Neural cell (in vitro differentiated cells): ENCODE measurements at regions not wholly inside any gene's neighbourhood (a gene's known extent, or its start where the extent isn't known, plus 50 kb on each side); places are given as distances from the start of the nearest gene placed in this dataset.

Experiments used
- H2AFZ ChIP-seq: fragments of 200-600, 300-800 bp; sonication (generic), shearing (Covaris generic); 2 replicates; pipeline ENCODE4 v1.6.0; 2014; ENCODE audit warnings: low read depth, mild to moderate bottlenecking, antibody characterized with exemption, low read length, moderate library complexity
- H3F3A ChIP-seq: fragments of 200-600 bp; shearing (Covaris generic); 2 replicates; pipeline ENCODE4 v1.6.1; 2016; ENCODE audit warnings: mild to moderate bottlenecking, moderate library complexity, mixed read lengths, antibody characterized with exemption, low read length; ENCODE audit not compliant: insufficient read depth, poor library complexity, severe bottlenecking
- H3K27ac ChIP-seq: fragments of 200-600, 300-800 bp; sonication (generic), shearing (Covaris generic); 2 replicates; pipeline ENCODE4 v1.5.1; 2014; ENCODE audit warnings: mild to moderate bottlenecking, low read length, moderate library complexity
- H3K27me3 ChIP-seq: fragments of 300-800, 200-600 bp; sonication (generic), shearing (Covaris generic); 2 replicates; pipeline ENCODE4 v1.6.0; 2014; ENCODE audit warnings: mild to moderate bottlenecking, low read depth, low read length, moderate library complexity; ENCODE audit not compliant: insufficient read depth
- H3K36me3 ChIP-seq: fragments of 300-800, 200-600 bp; sonication (generic), shearing (Covaris generic); 2 replicates; pipeline ENCODE4 v1.5.1; 2014; ENCODE audit warnings: mild to moderate bottlenecking, antibody characterized with exemption, low read length, moderate library complexity; ENCODE audit not compliant: insufficient read depth
- H3K4me2 ChIP-seq: fragments of 300-800, 200-600 bp; sonication (generic), shearing (Covaris generic); 2 replicates; pipeline ENCODE4 v1.6.0; 2014; ENCODE audit warnings: mild to moderate bottlenecking, low read length
- H3K4me3 ChIP-seq: fragments of 300-800, 200-600 bp; sonication (generic), shearing (Covaris generic); 2 replicates; pipeline ENCODE4 v1.5.1; 2014; ENCODE audit warnings: mild to moderate bottlenecking, low read length, moderate library complexity
- H3K79me2 ChIP-seq: fragments of 200-600 bp; shearing (Covaris generic); replicated peaks from 2 replicates; pipeline ENCODE4 v1.6.0; 2014; ENCODE audit warnings: mild to moderate bottlenecking, low read length, moderate library complexity; ENCODE audit not compliant: insufficient read depth
- H3K9ac ChIP-seq: fragments of 300-800, 200-600 bp; sonication (generic), shearing (Covaris generic); 2 replicates; pipeline ENCODE4 v1.6.1; 2016; ENCODE audit warnings: mild to moderate bottlenecking, low read length, mixed read lengths
- H3K9me2 ChIP-seq: fragments of 200-600 bp; shearing (Covaris generic); 2 replicates; pipeline ENCODE4 v1.6.1; 2016; ENCODE audit warnings: mild to moderate bottlenecking, low read length, mixed read lengths; ENCODE audit not compliant: insufficient read depth
- H3K9me3 ChIP-seq: fragments of 200-600, 300-800 bp; sonication (generic), shearing (Covaris generic); 2 replicates; pipeline ENCODE4 v1.6.1; 2016; ENCODE audit warnings: mild to moderate bottlenecking, mixed run types, low read length, moderate library complexity, mixed read lengths
- H4K20me1 ChIP-seq: fragments of 200-600 bp; shearing (Covaris generic); 2 replicates; pipeline ENCODE4 v1.6.1; 2016; ENCODE audit warnings: mild to moderate bottlenecking, mixed run types; ENCODE audit not compliant: insufficient read depth
- CTCF ChIP-seq: fragments of 450-650 bp; IDR thresholded peaks from 2 replicates; pipeline ENCODE4 v1.5.1; 2014; ENCODE audit warnings: antibody characterized with exemption, mild to moderate bottlenecking, moderate library complexity; ENCODE audit not compliant: poor library complexity, severe bottlenecking
- EP300 ChIP-seq: fragments of 450-650 bp; conservative IDR thresholded peaks from 2 replicates; pipeline ENCODE4 v1.6.1; 2014; ENCODE audit warnings: antibody characterized with exemption, mild to moderate bottlenecking, moderate library complexity; ENCODE audit not compliant: poor library complexity, severe bottlenecking
- EZH2 ChIP-seq: fragments of 200-600, 300-800 bp; shearing (Covaris generic), sonication (generic); IDR thresholded peaks from 2 replicates; pipeline ENCODE4 v1.6.1; 2014; ENCODE audit warnings: antibody characterized with exemption, low read length, borderline replicate concordance, mild to moderate bottlenecking; ENCODE audit not compliant: insufficient read depth, poor library complexity, severe bottlenecking
- MXI1 ChIP-seq: fragments of 450-650 bp; conservative IDR thresholded peaks from 2 replicates; pipeline ENCODE4 v1.6.1; 2014; ENCODE audit warnings: antibody characterized with exemption, mild to moderate bottlenecking; ENCODE audit not compliant: poor library complexity, severe bottlenecking
- POLR2AphosphoS5 ChIP-seq: IDR thresholded peaks from 2 replicates; pipeline ENCODE4 v1.6.1; 2012
- RAD21 ChIP-seq: fragments of 450-650 bp; conservative IDR thresholded peaks from 2 replicates; pipeline ENCODE4 v1.6.1; 2014; ENCODE audit warnings: antibody characterized with exemption, mild to moderate bottlenecking, moderate library complexity
- REST ChIP-seq: IDR thresholded peaks from 2 replicates; pipeline ENCODE4 v1.6.1; 2012; ENCODE audit warnings: borderline replicate concordance
- SMC3 ChIP-seq: fragments of 450-650 bp; conservative IDR thresholded peaks from 2 replicates; pipeline ENCODE4 v1.6.1; 2014; ENCODE audit warnings: antibody characterized with exemption, mild to moderate bottlenecking, moderate library complexity; ENCODE audit not compliant: poor library complexity
- TAF1 ChIP-seq: IDR thresholded peaks from 2 replicates; pipeline ENCODE4 v1.6.1; 2012; ENCODE audit warnings: low read depth

GRCh38 chr10:117885206-117885829 is 161.4 kb downstream of the RAB11FIP2 start:
- H3K9me2 ChIP-seq = no peaks in the 10 kb centered on the region
- no peak for TF ChIP-seq REST
- TF ChIP-seq SMC3 = no peak
- TF ChIP-seq MXI1 = no peak
- no peak for TF ChIP-seq POLR2AphosphoS5
- TF ChIP-seq CTCF = no peak
- TF ChIP-seq RAD21 = no peak
- TF ChIP-seq EZH2 = no peak
- TF ChIP-seq TAF1 = no peak
- TF ChIP-seq EP300 = no peak
- no peak overlapping the region for H3K4me2 ChIP-seq
- no peak overlapping the region for H3K27ac ChIP-seq
- H3F3A ChIP-seq = no peaks in the 10 kb centered on the region
- H3K4me3 ChIP-seq = no peak overlapping the region
- no peaks in the 10 kb centered on the region for H4K20me1 ChIP-seq
- H3K79me2 ChIP-seq = no peaks in the 10 kb centered on the region
- H3K9ac ChIP-seq = no peak overlapping the region
- no peaks in the 10 kb centered on the region for H3K9me3 ChIP-seq
- H3K36me3 ChIP-seq = no peaks in the 10 kb centered on the region
- H2AFZ ChIP-seq = no peak overlapping the region
- H3K27me3 ChIP-seq = no peaks in the 10 kb centered on the region

GRCh38 chr10:117886766-117887165 is 160.0 kb downstream of the RAB11FIP2 start:
- Histone ChIP-seq H3K4me2 (no peak overlapping the region), H3K9me3 (no peaks in the 10 kb centered on the region), H3F3A (no peaks in the 10 kb centered on the region), H4K20me1 (no peaks in the 10 kb centered on the region), H3K4me3 (no peak overlapping the region), H3K27ac (no peak overlapping the region), H3K36me3 (no peaks in the 10 kb centered on the region), H3K79me2 (no peaks in the 10 kb centered on the region), H2AFZ (no peak overlapping the region), H3K27me3 (no peaks in the 10 kb centered on the region), H3K9ac (no peak overlapping the region), H3K9me2 (no peaks in the 10 kb centered on the region)
- TF ChIP-seq TAF1 (no peak), SMC3 (no peak), POLR2AphosphoS5 (no peak), EP300 (no peak), RAD21 (no peak), REST (no peak), MXI1 (no peak)
